ENCODE measurements at regions not wholly inside any gene's neighbourhood (a gene's known extent, or its start where the extent isn't known, plus 50 kb on each side); places are given as distances from the start of the nearest gene placed in this dataset.

- FAIRE-seq, result no peak
Observed at GRCh38 chr9:74277532-74277931, 219.6 kb upstream of the RORB start.

- FAIRE-seq, result no peak
Observed at GRCh38 chr9:74281674-74282073, 215.5 kb upstream of the RORB start.

GRCh38 chr9:74282526-74283253, 214.4 kb upstream of the RORB start:
- FAIRE-seq, result no peak

GRCh38 chr9:74284581-74285450, 212.3 kb upstream of the RORB start:
- FAIRE-seq, result peak; percentile 75

GRCh38 chr9:74293479-74293878, 203.7 kb upstream of the RORB start:
- FAIRE-seq, result no peak

- no peak for FAIRE-seq
Observed at GRCh38 chr9:74303945-74304344, 193.2 kb upstream of the RORB start.

GRCh38 chr9:74304598-74304997, 192.5 kb upstream of the RORB start:
- FAIRE-seq, result no peak

GRCh38 chr9:74309654-74310053, 187.5 kb upstream of the RORB start:
- no peak for FAIRE-seq

- no peak for FAIRE-seq
Observed at GRCh38 chr9:74317235-74317634, 179.9 kb upstream of the RORB start.

- FAIRE-seq, result no peak
Observed at GRCh38 chr9:74321396-74321795, 175.7 kb upstream of the RORB start.

- FAIRE-seq, result peak; percentile 5
Observed at GRCh38 chr9:74322661-74323314, 174.3 kb upstream of the RORB start.

GRCh38 chr9:74330487-74331214, 166.5 kb upstream of the RORB start:
- no peak for FAIRE-seq

- no peak for FAIRE-seq
Observed at GRCh38 chr9:74331607-74332006, 165.5 kb upstream of the RORB start.

GRCh38 chr9:74333384-74334032, 163.6 kb upstream of the RORB start:
- no peak for FAIRE-seq

- no peak for FAIRE-seq
Observed at GRCh38 chr9:74334271-74334670, 162.9 kb upstream of the RORB start.

GRCh38 chr9:74336161-74336560, 161.0 kb upstream of the RORB start:
- no peak for FAIRE-seq

- no peak for FAIRE-seq
Observed at GRCh38 chr9:74348777-74349176, 148.4 kb upstream of the RORB start.

GRCh38 chr9:74355107-74355506, 142.0 kb upstream of the RORB start:
- no peak for FAIRE-seq

- no peak for FAIRE-seq
Observed at GRCh38 chr9:74357577-74357976, 139.6 kb upstream of the RORB start.

GRCh38 chr9:74358959-74359358, 138.2 kb upstream of the RORB start:
- no peak for FAIRE-seq

- no peak for FAIRE-seq
Observed at GRCh38 chr9:74361508-74361907, 135.6 kb upstream of the RORB start.

- FAIRE-seq, result no peak
Observed at GRCh38 chr9:74362423-74362822, 134.7 kb upstream of the RORB start.

GRCh38 chr9:74366111-74366510, 131.0 kb upstream of the RORB start:
- FAIRE-seq, result no peak
